GM12875 (cell line): ENCODE measurements at regions not wholly inside any gene's neighbourhood (a gene's known extent, or its start where the extent isn't known, plus 50 kb on each side); places are given as distances from the start of the nearest gene placed in this dataset.

Experiments
- H3K4me3 ChIP-seq: one replicate; pipeline ENCODE4 v1.5.1; 2011; ENCODE audit warnings: low read depth, low read length, control low read depth
- TF ChIP-seq, protein P1 (sequence below): IDR thresholded peaks from 2 replicates; pipeline ENCODE4 v1.5.1; 2011; ENCODE audit warnings: low read depth, mild to moderate bottlenecking, control low read depth, inconsistent platforms, low read length, moderate library complexity, borderline replicate concordance; ENCODE audit not compliant: insufficient read depth

DNA sequence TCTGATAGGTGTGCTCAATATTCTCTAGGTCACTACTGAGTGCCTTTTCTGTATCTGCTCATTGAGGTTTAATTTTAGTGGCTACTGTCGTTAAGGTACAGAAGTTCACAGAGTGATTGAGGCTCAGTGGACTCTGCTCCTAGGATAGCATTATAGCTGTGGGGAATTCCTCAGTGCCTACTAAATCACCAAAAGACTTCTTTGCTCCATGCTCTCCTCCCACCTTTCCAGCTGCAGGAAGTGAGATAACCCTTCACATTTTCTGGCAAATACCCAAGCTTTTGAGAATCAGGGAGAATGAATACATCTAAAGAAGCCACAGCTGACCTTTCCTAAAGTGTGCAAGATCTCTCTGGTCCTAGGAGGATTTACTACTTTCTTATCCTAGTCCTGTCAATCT lies 95.2 kb upstream of the FSIP2 start:
- no peak overlapping the region for H3K4me3 ChIP-seq
- TF ChIP-seq, protein P1, sequence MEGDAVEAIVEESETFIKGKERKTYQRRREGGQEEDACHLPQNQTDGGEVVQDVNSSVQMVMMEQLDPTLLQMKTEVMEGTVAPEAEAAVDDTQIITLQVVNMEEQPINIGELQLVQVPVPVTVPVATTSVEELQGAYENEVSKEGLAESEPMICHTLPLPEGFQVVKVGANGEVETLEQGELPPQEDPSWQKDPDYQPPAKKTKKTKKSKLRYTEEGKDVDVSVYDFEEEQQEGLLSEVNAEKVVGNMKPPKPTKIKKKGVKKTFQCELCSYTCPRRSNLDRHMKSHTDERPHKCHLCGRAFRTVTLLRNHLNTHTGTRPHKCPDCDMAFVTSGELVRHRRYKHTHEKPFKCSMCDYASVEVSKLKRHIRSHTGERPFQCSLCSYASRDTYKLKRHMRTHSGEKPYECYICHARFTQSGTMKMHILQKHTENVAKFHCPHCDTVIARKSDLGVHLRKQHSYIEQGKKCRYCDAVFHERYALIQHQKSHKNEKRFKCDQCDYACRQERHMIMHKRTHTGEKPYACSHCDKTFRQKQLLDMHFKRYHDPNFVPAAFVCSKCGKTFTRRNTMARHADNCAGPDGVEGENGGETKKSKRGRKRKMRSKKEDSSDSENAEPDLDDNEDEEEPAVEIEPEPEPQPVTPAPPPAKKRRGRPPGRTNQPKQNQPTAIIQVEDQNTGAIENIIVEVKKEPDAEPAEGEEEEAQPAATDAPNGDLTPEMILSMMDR = no peak

DNA sequence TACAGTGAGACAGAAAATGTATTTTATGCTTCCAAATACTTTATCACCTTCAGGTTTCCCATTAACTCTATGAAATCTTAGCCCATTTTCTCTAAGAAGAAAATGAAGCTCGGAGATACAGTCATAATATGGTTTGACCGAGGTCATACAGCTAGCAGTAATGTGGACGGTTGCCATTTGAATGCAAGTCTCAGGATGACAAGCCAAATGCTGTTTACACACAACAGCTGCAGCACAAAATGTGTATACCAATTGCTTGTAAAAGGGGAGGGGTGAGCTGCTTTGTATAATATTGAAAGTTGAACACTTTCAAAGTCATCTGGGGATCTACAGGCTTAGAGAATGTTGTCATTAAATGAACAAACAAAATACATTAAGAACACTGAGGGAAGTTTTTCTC lies 93.8 kb upstream of the FSIP2 start:
- H3K4me3 ChIP-seq = no peak overlapping the region

DNA sequence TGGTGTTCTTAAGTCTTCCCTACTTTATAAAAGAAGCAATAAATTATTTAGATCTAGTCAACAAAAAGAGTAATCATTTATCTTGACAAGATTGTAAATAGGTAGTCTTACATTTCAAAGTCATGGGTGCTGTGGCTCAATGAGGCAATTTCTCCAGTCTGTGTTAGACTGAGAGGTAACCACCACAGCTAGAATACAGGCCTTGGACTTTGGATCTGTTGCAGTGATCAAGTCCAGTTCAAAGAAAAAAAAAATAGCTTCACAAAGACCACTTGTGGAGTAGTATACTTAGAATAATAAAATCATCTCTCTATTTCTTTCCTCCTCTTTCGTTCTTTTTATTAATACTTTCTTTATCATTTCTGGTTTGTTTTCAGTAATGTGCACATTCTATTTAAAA lies 93.1 kb upstream of the FSIP2 start:
- TF ChIP-seq, protein P1 = no peak
- no peak overlapping the region for H3K4me3 ChIP-seq

More for the DNA sequence above, 93.8 kb upstream of the FSIP2 start:
- TF ChIP-seq, protein P1 = no peak

DNA sequence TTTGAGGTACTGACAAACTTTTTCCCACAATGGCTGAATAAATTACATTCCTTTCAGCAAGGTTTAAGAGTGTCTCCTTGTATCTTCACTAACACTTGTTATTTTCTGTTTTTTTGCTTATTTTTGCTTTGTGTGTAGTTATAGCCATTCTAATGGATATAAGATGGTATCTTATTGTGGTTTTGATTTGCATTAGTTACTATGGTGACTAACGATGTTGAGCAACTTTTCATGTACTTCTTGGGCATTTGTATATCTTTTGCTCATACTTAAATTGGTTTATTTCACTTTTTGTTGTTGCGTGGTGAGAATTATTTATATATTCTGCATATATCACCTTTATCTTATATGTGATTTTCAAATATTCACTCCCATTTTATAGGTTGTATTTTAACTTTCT lies 79.9 kb upstream of the FSIP2 start:
- TF ChIP-seq, protein P1 = no peak
- no peak overlapping the region for H3K4me3 ChIP-seq

- TF ChIP-seq, protein P1 = no peak
- no peak overlapping the region for H3K4me3 ChIP-seq
Measured at GRCh38 chr2:185663811-185664210, 74.8 kb upstream of the FSIP2 start.

DNA sequence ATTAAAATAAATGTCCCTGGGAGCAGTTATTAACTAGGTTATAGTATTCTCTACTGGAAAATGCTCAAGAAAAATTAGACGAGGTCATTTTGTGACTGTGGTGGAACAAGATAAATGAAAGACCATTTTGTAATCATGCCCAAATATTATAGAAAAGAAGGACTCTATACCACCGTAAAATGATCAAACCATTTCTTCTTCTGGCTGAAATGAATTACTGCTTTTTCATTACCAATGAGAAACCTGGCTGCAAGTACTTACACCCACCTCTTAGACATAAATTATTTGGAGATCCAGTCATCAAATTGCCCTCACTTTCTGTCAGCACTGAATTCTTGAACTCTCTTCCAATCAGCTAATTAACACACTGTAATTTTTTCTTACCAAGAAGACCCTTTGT lies 74.2 kb upstream of the FSIP2 start:
- TF ChIP-seq, protein P1 = no peak
- H3K4me3 ChIP-seq = no peak overlapping the region

- no peak overlapping the region for H3K4me3 ChIP-seq
- TF ChIP-seq, protein P1 = no peak
Measured at GRCh38 chr2:185665251-185665814, 73.3 kb upstream of the FSIP2 start.
